Activated CD4-positive, alpha-beta T cell treated with anti-CD3 and anti-CD28 coated beads, Interleukin-2, amount 10 ng/mL, durations not matched to agents 7 days and 5 days (primary cell): ENCODE measurements at regions not wholly inside any gene's neighbourhood (a gene's known extent, or its start where the extent isn't known, plus 50 kb on each side); places are given as distances from the start of the nearest gene placed in this dataset.

ENCODE experiments used
- CTCF ChIA-PET: fragments of 350-600 bp; sonication (Branson Sonifier 250); formaldehyde crosslinking; loops from one replicate; lab custom pipeline; 2021; ENCODE audit warnings: antibody characterized with exemption; lab: Charles Lee
- POLR2A ChIA-PET: fragments of 350-600 bp; sonication (Branson Sonifier 250); formaldehyde crosslinking; loops from one replicate; lab custom pipeline; 2021; ENCODE audit warnings: antibody characterized with exemption; lab: Charles Lee
- DNase-seq: peaks from one replicate; pipeline ENCODE4 v3.0.0-alpha.2; 2020
- H3K27ac Mint-ChIP-seq: one replicate; pipeline ENCODE4 v1.8.0; 2021; ENCODE audit warnings: mild to moderate bottlenecking, moderate library complexity, mixed read lengths
- H3K27me3 Mint-ChIP-seq: one replicate; pipeline ENCODE4 v1.8.0; 2021; ENCODE audit warnings: mixed read lengths
- H3K36me3 Mint-ChIP-seq: one replicate; pipeline ENCODE4 v1.8.0; 2021; ENCODE audit warnings: low read depth, mixed read lengths
- H3K4me1 Mint-ChIP-seq: one replicate; pipeline ENCODE4 v1.8.0; 2021; ENCODE audit warnings: mixed read lengths
- H3K4me3 Mint-ChIP-seq: one replicate; pipeline ENCODE4 v1.8.0; 2021; ENCODE audit warnings: mild to moderate bottlenecking, moderate library complexity, mixed read lengths
- H3K9me3 Mint-ChIP-seq: one replicate; pipeline ENCODE4 v1.8.0; 2021; ENCODE audit warnings: mixed read lengths

- ChIA-PET POLR2A (no interaction called here), CTCF (no interaction called here)
- Mint-ChIP-seq H3K27me3 (no peaks in the 10 kb centered on the region), H3K4me1 (no peaks in the 10 kb centered on the region), H3K36me3 (no peaks in the 10 kb centered on the region), H3K4me3 (no peak overlapping the region), H3K27ac (no peak overlapping the region), H3K9me3 (no peaks in the 10 kb centered on the region)
- DNase-seq, result no peak
Observed at GRCh38 chr10:33900596-33900995, 566.1 kb upstream of the NRP1 start.

- H3K4me3 Mint-ChIP-seq, result no peak overlapping the region
- H3K9me3 Mint-ChIP-seq, result no peaks in the 10 kb centered on the region
- H3K4me1 Mint-ChIP-seq, result no peaks in the 10 kb centered on the region
- no peak for DNase-seq
- H3K36me3 Mint-ChIP-seq, result no peaks in the 10 kb centered on the region
- ChIA-PET CTCF (no interaction called here), POLR2A (no interaction called here)
- no peak overlapping the region for H3K27ac Mint-ChIP-seq
- H3K27me3 Mint-ChIP-seq, result peaks cover 2% of the 10 kb centered on the region
Observed at GRCh38 chr10:33899578-33900531, 565.4 kb upstream of the NRP1 start.

- no peaks in the 10 kb centered on the region for H3K36me3 Mint-ChIP-seq
- H3K4me3 Mint-ChIP-seq, result no peak overlapping the region
- H3K4me1 Mint-ChIP-seq, result no peaks in the 10 kb centered on the region
- H3K27ac Mint-ChIP-seq, result no peak overlapping the region
- CTCF ChIA-PET, result no interaction called here
- DNase-seq, result no peak
- H3K9me3 Mint-ChIP-seq, result no peaks in the 10 kb centered on the region
- POLR2A ChIA-PET, result no interaction called here
- H3K27me3 Mint-ChIP-seq, result peaks cover 2% of the 10 kb centered on the region
Observed at GRCh38 chr10:33897291-33897752, 562.9 kb upstream of the NRP1 start.

GRCh38 chr10:33893506-33893905 is 559.0 kb upstream of the NRP1 start:
- ChIA-PET POLR2A (no interaction called here), CTCF (no interaction called here)
- no peak overlapping the region for H3K27ac Mint-ChIP-seq
- peaks cover 2% of the 10 kb centered on the region for H3K27me3 Mint-ChIP-seq
- no peak overlapping the region for H3K4me3 Mint-ChIP-seq
- H3K4me1 Mint-ChIP-seq, result no peaks in the 10 kb centered on the region
- peaks cover 3% of the 10 kb centered on the region for H3K9me3 Mint-ChIP-seq
- no peak for DNase-seq
- H3K36me3 Mint-ChIP-seq, result no peaks in the 10 kb centered on the region

- no peak for DNase-seq
- Mint-ChIP-seq H3K27me3 (no peaks in the 10 kb centered on the region), H3K4me3 (no peak overlapping the region), H3K27ac (no peak overlapping the region), H3K36me3 (no peaks in the 10 kb centered on the region), H3K9me3 (peaks cover 3% of the 10 kb centered on the region), H3K4me1 (no peaks in the 10 kb centered on the region)
- ChIA-PET CTCF (no interaction called here), POLR2A (no interaction called here)
Observed at GRCh38 chr10:33889371-33889770, 554.9 kb upstream of the NRP1 start.

- Mint-ChIP-seq H3K27me3 (no peaks in the 10 kb centered on the region), H3K4me1 (no peaks in the 10 kb centered on the region), H3K9me3 (peaks cover 3% of the 10 kb centered on the region), H3K36me3 (no peaks in the 10 kb centered on the region), H3K27ac (no peak overlapping the region), H3K4me3 (no peak overlapping the region)
- POLR2A ChIA-PET, result no interaction called here
- DNase-seq, result no peak
- CTCF ChIA-PET, result no interaction called here
Observed at GRCh38 chr10:33887188-33887587, 552.7 kb upstream of the NRP1 start.

- no peak overlapping the region for H3K27ac Mint-ChIP-seq
- H3K9me3 Mint-ChIP-seq, result peaks cover 3% of the 10 kb centered on the region
- ChIA-PET POLR2A (no interaction called here), CTCF (no interaction called here)
- H3K27me3 Mint-ChIP-seq, result no peaks in the 10 kb centered on the region
- H3K36me3 Mint-ChIP-seq, result no peaks in the 10 kb centered on the region
- no peaks in the 10 kb centered on the region for H3K4me1 Mint-ChIP-seq
- H3K4me3 Mint-ChIP-seq, result no peak overlapping the region
- DNase-seq, result no peak
Observed at GRCh38 chr10:33886299-33886698, 551.8 kb upstream of the NRP1 start.

GRCh38 chr10:33884604-33885003 is 550.1 kb upstream of the NRP1 start:
- CTCF ChIA-PET, result no interaction called here
- DNase-seq, result no peak
- no peaks in the 10 kb centered on the region for H3K27me3 Mint-ChIP-seq
- no peaks in the 10 kb centered on the region for H3K36me3 Mint-ChIP-seq
- H3K4me3 Mint-ChIP-seq, result no peak overlapping the region
- peaks cover 3% of the 10 kb centered on the region for H3K9me3 Mint-ChIP-seq
- POLR2A ChIA-PET, result no interaction called here
- H3K4me1 Mint-ChIP-seq, result no peaks in the 10 kb centered on the region
- H3K27ac Mint-ChIP-seq, result no peak overlapping the region

- CTCF ChIA-PET, result no interaction called here
- Mint-ChIP-seq H3K9me3 (no peaks in the 10 kb centered on the region), H3K4me1 (no peaks in the 10 kb centered on the region), H3K4me3 (no peak overlapping the region), H3K27me3 (no peaks in the 10 kb centered on the region), H3K36me3 (no peaks in the 10 kb centered on the region), H3K27ac (no peak overlapping the region)
- DNase-seq, result no peak
- POLR2A ChIA-PET, result no interaction called here
Observed at GRCh38 chr10:33883881-33884280, 549.4 kb upstream of the NRP1 start.

- CTCF ChIA-PET, result no interaction called here
- no peak overlapping the region for H3K4me3 Mint-ChIP-seq
- H3K9me3 Mint-ChIP-seq, result no peaks in the 10 kb centered on the region
- no peaks in the 10 kb centered on the region for H3K36me3 Mint-ChIP-seq
- no peaks in the 10 kb centered on the region for H3K27me3 Mint-ChIP-seq
- no peaks in the 10 kb centered on the region for H3K4me1 Mint-ChIP-seq
- DNase-seq, result no peak
- POLR2A ChIA-PET, result no interaction called here
- H3K27ac Mint-ChIP-seq, result no peak overlapping the region
Observed at GRCh38 chr10:33882996-33883395, 548.5 kb upstream of the NRP1 start.

GRCh38 chr10:33880291-33880690 is 545.8 kb upstream of the NRP1 start:
- Mint-ChIP-seq H3K9me3 (no peaks in the 10 kb centered on the region), H3K27me3 (no peaks in the 10 kb centered on the region), H3K36me3 (no peaks in the 10 kb centered on the region), H3K4me1 (no peaks in the 10 kb centered on the region), H3K27ac (no peak overlapping the region), H3K4me3 (no peak overlapping the region)
- ChIA-PET POLR2A (no interaction called here), CTCF (no interaction called here)
- DNase-seq, result no peak

- Mint-ChIP-seq H3K9me3 (no peaks in the 10 kb centered on the region), H3K4me1 (no peaks in the 10 kb centered on the region), H3K27ac (no peak overlapping the region), H3K27me3 (no peaks in the 10 kb centered on the region), H3K36me3 (no peaks in the 10 kb centered on the region), H3K4me3 (no peak overlapping the region)
- CTCF ChIA-PET, result no interaction called here
- POLR2A ChIA-PET, result no interaction called here
- no peak for DNase-seq
Observed at GRCh38 chr10:33878238-33878786, 543.8 kb upstream of the NRP1 start.

- H3K4me3 Mint-ChIP-seq, result no peak overlapping the region
- H3K9me3 Mint-ChIP-seq, result no peaks in the 10 kb centered on the region
- POLR2A ChIA-PET, result no interaction called here
- H3K27me3 Mint-ChIP-seq, result no peaks in the 10 kb centered on the region
- CTCF ChIA-PET, result no interaction called here
- H3K4me1 Mint-ChIP-seq, result no peaks in the 10 kb centered on the region
- DNase-seq, result no peak
- no peak overlapping the region for H3K27ac Mint-ChIP-seq
- no peaks in the 10 kb centered on the region for H3K36me3 Mint-ChIP-seq
Observed at GRCh38 chr10:33876584-33877400, 542.3 kb upstream of the NRP1 start.
